SU-DHL-6 (cell line): ENCODE measurements at regions not wholly inside any gene's neighbourhood (a gene's known extent, or its start where the extent isn't known, plus 50 kb on each side); places are given as distances from the start of the nearest gene placed in this dataset.

ENCODE experiments used
- H2AFZ ChIP-seq: fragments of 200-600 bp; sonication (generic); 2 replicates; pipeline ENCODE4 v1.6.1; 2014; ENCODE audit warnings: low read depth, mild to moderate bottlenecking, moderate library complexity, mixed read lengths, antibody characterized with exemption, low read length; ENCODE audit not compliant: severe bottlenecking
- H3F3A ChIP-seq: fragments of 200-600 bp; shearing (Covaris generic); 2 replicates; pipeline ENCODE4 v1.6.0; 2016; ENCODE audit warnings: antibody characterized with exemption, mild to moderate bottlenecking; ENCODE audit not compliant: insufficient read depth
- H3K27ac ChIP-seq: fragments of 200-600 bp; sonication (generic); 2 replicates; pipeline ENCODE4 v1.5.1; 2016; ENCODE audit warnings: low read depth, mild to moderate bottlenecking, low read length, moderate library complexity, mixed read lengths
- H3K27me3 ChIP-seq: fragments of 200-600 bp; sonication (generic), shearing (Covaris generic); 2 replicates; pipeline ENCODE4 v1.6.0; 2014; ENCODE audit warnings: mild to moderate bottlenecking, low read length
- H3K36me3 ChIP-seq: fragments of 200-600 bp; sonication (generic); 2 replicates; pipeline ENCODE4 v1.6.1; 2014; ENCODE audit warnings: mild to moderate bottlenecking, low read length, mixed read lengths
- H3K4me2 ChIP-seq: fragments of 300-600, 200-600 bp; shearing (Covaris generic), sonication (generic); 2 replicates; pipeline ENCODE4 v1.6.0; 2014; ENCODE audit warnings: low read length, low read depth, mild to moderate bottlenecking; ENCODE audit not compliant: poor library complexity, severe bottlenecking
- H3K4me3 ChIP-seq: fragments of 200-600 bp; sonication (generic); 2 replicates; pipeline ENCODE4 v1.5.1; 2014; ENCODE audit warnings: antibody characterized with exemption, low read length, mild to moderate bottlenecking, mixed read lengths; ENCODE audit not compliant: insufficient read depth, poor library complexity, severe bottlenecking
- H3K79me2 ChIP-seq: fragments of 200-600 bp; sonication (generic); 2 replicates; pipeline ENCODE4 v1.6.1; 2014; ENCODE audit warnings: mild to moderate bottlenecking, low read length, moderate library complexity; ENCODE audit not compliant: insufficient read depth
- H3K9ac ChIP-seq: fragments of 200-600 bp; sonication (generic); 2 replicates; pipeline ENCODE4 v1.7.0; 2014; ENCODE audit warnings: mild to moderate bottlenecking, low read length
- H3K9me2 ChIP-seq: fragments of 200-600 bp; sonication (generic); replicated peaks from 2 replicates; pipeline ENCODE4 v1.6.1; 2014; ENCODE audit warnings: low read length; ENCODE audit not compliant: insufficient read depth
- H3K9me3 ChIP-seq: fragments of 200-600 bp; sonication (generic); 2 replicates; pipeline ENCODE4 v1.6.1; 2014; ENCODE audit warnings: low read length, mixed read lengths; ENCODE audit not compliant: insufficient read depth
- H4K20me1 ChIP-seq: fragments of 200-600 bp; sonication (generic); 2 replicates; pipeline ENCODE4 v1.6.1; 2014; ENCODE audit warnings: low read depth, mild to moderate bottlenecking, antibody characterized with exemption, low read length, moderate library complexity, mixed read lengths
- CTCF ChIP-seq: fragments of 200-600 bp; sonication (generic); IDR thresholded peaks from one replicate; pipeline ENCODE4 v1.5.1; 2017; ENCODE audit warnings: antibody characterized with exemption, mild to moderate bottlenecking, low read length, moderate library complexity; ENCODE audit not compliant: insufficient read depth, poor library complexity, severe bottlenecking
- EZH2phosphoT487 ChIP-seq: fragments of 200-600 bp; sonication (generic), shearing (Covaris generic); conservative IDR thresholded peaks from 2 replicates; pipeline ENCODE4 v1.6.1; 2018; ENCODE audit warnings: mild to moderate bottlenecking, antibody characterized with exemption, low read length, moderate library complexity, mixed read lengths

GRCh38 chr6:144695858-144696533 is 410.9 kb downstream of the UTRN start:
- Histone ChIP-seq H3K4me2 (no peak overlapping the region), H3F3A (no peaks in the 10 kb centered on the region), H3K27me3 (no peaks in the 10 kb centered on the region), H3K9ac (no peak overlapping the region), H3K4me3 (no peak overlapping the region), H2AFZ (no peak overlapping the region), H3K9me3 (no peaks in the 10 kb centered on the region), H3K79me2 (no peaks in the 10 kb centered on the region), H3K9me2 (no peaks in the 10 kb centered on the region), H4K20me1 (no peaks in the 10 kb centered on the region), H3K36me3 (no peaks in the 10 kb centered on the region), H3K27ac (no peak overlapping the region)
- no peak for TF ChIP-seq CTCF
- TF ChIP-seq EZH2phosphoT487: no peak

- Histone ChIP-seq H3K79me2 (no peaks in the 10 kb centered on the region), H2AFZ (no peak overlapping the region), H3K4me3 (no peak overlapping the region), H3K27ac (no peak overlapping the region), H3K4me2 (no peak overlapping the region), H3K9me2 (no peaks in the 10 kb centered on the region), H3K36me3 (no peaks in the 10 kb centered on the region), H4K20me1 (no peaks in the 10 kb centered on the region), H3K27me3 (no peaks in the 10 kb centered on the region), H3K9ac (no peak overlapping the region), H3F3A (no peaks in the 10 kb centered on the region), H3K9me3 (no peaks in the 10 kb centered on the region)
- no peak for TF ChIP-seq CTCF
- TF ChIP-seq EZH2phosphoT487: no peak
Observed at GRCh38 chr6:144696610-144697368, 411.7 kb downstream of the UTRN start.

DNA sequence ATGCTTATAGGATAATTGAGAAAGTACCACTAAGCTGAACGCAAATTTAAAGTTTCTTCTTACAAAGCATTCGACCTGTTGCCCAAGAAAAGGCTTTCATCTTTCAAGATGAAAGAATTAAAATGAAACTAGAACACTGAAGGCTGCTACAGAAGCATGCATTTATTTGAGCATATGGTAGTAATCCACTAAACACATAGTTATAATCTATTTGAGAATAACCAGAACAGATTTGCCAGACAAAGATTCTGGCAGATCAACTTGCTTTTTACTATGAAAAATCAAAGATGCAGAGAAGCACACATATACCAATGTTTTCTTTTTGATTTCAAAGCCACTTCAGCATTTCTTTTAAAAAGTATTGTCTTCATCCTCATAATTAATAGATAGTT is 412.2 kb downstream of the UTRN start:
- Histone ChIP-seq H3K9me2 (no peaks in the 10 kb centered on the region), H3F3A (no peaks in the 10 kb centered on the region), H3K36me3 (no peaks in the 10 kb centered on the region), H4K20me1 (no peaks in the 10 kb centered on the region), H3K4me3 (no peak overlapping the region), H3K79me2 (no peaks in the 10 kb centered on the region), H3K27me3 (no peaks in the 10 kb centered on the region), H3K9me3 (no peaks in the 10 kb centered on the region), H3K27ac (no peak overlapping the region), H3K4me2 (no peak overlapping the region), H2AFZ (no peak overlapping the region), H3K9ac (no peak overlapping the region)
- TF ChIP-seq CTCF (no peak), EZH2phosphoT487 (no peak)
